Neural cell (in vitro differentiated cells): ENCODE measurements at regions not wholly inside any gene's neighbourhood (a gene's known extent, or its start where the extent isn't known, plus 50 kb on each side); places are given as distances from the start of the nearest gene placed in this dataset.

Source experiments
- H2AFZ ChIP-seq: fragments of 200-600, 300-800 bp; sonication (generic), shearing (Covaris generic); 2 replicates; pipeline ENCODE4 v1.6.0; 2014; ENCODE audit warnings: low read depth, mild to moderate bottlenecking, antibody characterized with exemption, low read length, moderate library complexity
- H3F3A ChIP-seq: fragments of 200-600 bp; shearing (Covaris generic); 2 replicates; pipeline ENCODE4 v1.6.1; 2016; ENCODE audit warnings: mild to moderate bottlenecking, moderate library complexity, mixed read lengths, antibody characterized with exemption, low read length; ENCODE audit not compliant: insufficient read depth, poor library complexity, severe bottlenecking
- H3K27ac ChIP-seq: fragments of 200-600, 300-800 bp; sonication (generic), shearing (Covaris generic); 2 replicates; pipeline ENCODE4 v1.5.1; 2014; ENCODE audit warnings: mild to moderate bottlenecking, low read length, moderate library complexity
- H3K27me3 ChIP-seq: fragments of 300-800, 200-600 bp; sonication (generic), shearing (Covaris generic); 2 replicates; pipeline ENCODE4 v1.6.0; 2014; ENCODE audit warnings: mild to moderate bottlenecking, low read depth, low read length, moderate library complexity; ENCODE audit not compliant: insufficient read depth
- H3K36me3 ChIP-seq: fragments of 300-800, 200-600 bp; sonication (generic), shearing (Covaris generic); 2 replicates; pipeline ENCODE4 v1.5.1; 2014; ENCODE audit warnings: mild to moderate bottlenecking, antibody characterized with exemption, low read length, moderate library complexity; ENCODE audit not compliant: insufficient read depth
- H3K4me2 ChIP-seq: fragments of 300-800, 200-600 bp; sonication (generic), shearing (Covaris generic); 2 replicates; pipeline ENCODE4 v1.6.0; 2014; ENCODE audit warnings: mild to moderate bottlenecking, low read length
- H3K4me3 ChIP-seq: fragments of 300-800, 200-600 bp; sonication (generic), shearing (Covaris generic); 2 replicates; pipeline ENCODE4 v1.5.1; 2014; ENCODE audit warnings: mild to moderate bottlenecking, low read length, moderate library complexity
- H3K79me2 ChIP-seq: fragments of 200-600 bp; shearing (Covaris generic); replicated peaks from 2 replicates; pipeline ENCODE4 v1.6.0; 2014; ENCODE audit warnings: mild to moderate bottlenecking, low read length, moderate library complexity; ENCODE audit not compliant: insufficient read depth
- H3K9ac ChIP-seq: fragments of 300-800, 200-600 bp; sonication (generic), shearing (Covaris generic); 2 replicates; pipeline ENCODE4 v1.6.1; 2016; ENCODE audit warnings: mild to moderate bottlenecking, low read length, mixed read lengths
- H3K9me2 ChIP-seq: fragments of 200-600 bp; shearing (Covaris generic); 2 replicates; pipeline ENCODE4 v1.6.1; 2016; ENCODE audit warnings: mild to moderate bottlenecking, low read length, mixed read lengths; ENCODE audit not compliant: insufficient read depth
- H3K9me3 ChIP-seq: fragments of 200-600, 300-800 bp; sonication (generic), shearing (Covaris generic); 2 replicates; pipeline ENCODE4 v1.6.1; 2016; ENCODE audit warnings: mild to moderate bottlenecking, mixed run types, low read length, moderate library complexity, mixed read lengths
- H4K20me1 ChIP-seq: fragments of 200-600 bp; shearing (Covaris generic); 2 replicates; pipeline ENCODE4 v1.6.1; 2016; ENCODE audit warnings: mild to moderate bottlenecking, mixed run types; ENCODE audit not compliant: insufficient read depth
- CTCF ChIP-seq: fragments of 450-650 bp; IDR thresholded peaks from 2 replicates; pipeline ENCODE4 v1.5.1; 2014; ENCODE audit warnings: antibody characterized with exemption, mild to moderate bottlenecking, moderate library complexity; ENCODE audit not compliant: poor library complexity, severe bottlenecking
- EP300 ChIP-seq: fragments of 450-650 bp; conservative IDR thresholded peaks from 2 replicates; pipeline ENCODE4 v1.6.1; 2014; ENCODE audit warnings: antibody characterized with exemption, mild to moderate bottlenecking, moderate library complexity; ENCODE audit not compliant: poor library complexity, severe bottlenecking
- EZH2 ChIP-seq: fragments of 200-600, 300-800 bp; shearing (Covaris generic), sonication (generic); IDR thresholded peaks from 2 replicates; pipeline ENCODE4 v1.6.1; 2014; ENCODE audit warnings: antibody characterized with exemption, low read length, borderline replicate concordance, mild to moderate bottlenecking; ENCODE audit not compliant: insufficient read depth, poor library complexity, severe bottlenecking
- MXI1 ChIP-seq: fragments of 450-650 bp; conservative IDR thresholded peaks from 2 replicates; pipeline ENCODE4 v1.6.1; 2014; ENCODE audit warnings: antibody characterized with exemption, mild to moderate bottlenecking; ENCODE audit not compliant: poor library complexity, severe bottlenecking
- POLR2AphosphoS5 ChIP-seq: IDR thresholded peaks from 2 replicates; pipeline ENCODE4 v1.6.1; 2012
- RAD21 ChIP-seq: fragments of 450-650 bp; conservative IDR thresholded peaks from 2 replicates; pipeline ENCODE4 v1.6.1; 2014; ENCODE audit warnings: antibody characterized with exemption, mild to moderate bottlenecking, moderate library complexity
- REST ChIP-seq: IDR thresholded peaks from 2 replicates; pipeline ENCODE4 v1.6.1; 2012; ENCODE audit warnings: borderline replicate concordance
- SMC3 ChIP-seq: fragments of 450-650 bp; conservative IDR thresholded peaks from 2 replicates; pipeline ENCODE4 v1.6.1; 2014; ENCODE audit warnings: antibody characterized with exemption, mild to moderate bottlenecking, moderate library complexity; ENCODE audit not compliant: poor library complexity
- TAF1 ChIP-seq: IDR thresholded peaks from 2 replicates; pipeline ENCODE4 v1.6.1; 2012; ENCODE audit warnings: low read depth

GRCh38 chr7:53900856-53901528 is 641.2 kb upstream of the VSTM2A start:
- Histone ChIP-seq H3K79me2 (no peaks in the 10 kb centered on the region), H4K20me1 (no peaks in the 10 kb centered on the region), H3F3A (no peaks in the 10 kb centered on the region), H3K27ac (no peak overlapping the region), H3K9me3 (no peaks in the 10 kb centered on the region), H3K4me3 (no peak overlapping the region), H3K36me3 (no peaks in the 10 kb centered on the region), H2AFZ (no peak overlapping the region), H3K9ac (no peak overlapping the region), H3K9me2 (no peaks in the 10 kb centered on the region), H3K4me2 (no peak overlapping the region), H3K27me3 (no peaks in the 10 kb centered on the region)
- no peak for TF ChIP-seq TAF1
- no peak for TF ChIP-seq EZH2
- no peak for TF ChIP-seq MXI1

GRCh38 chr7:53904355-53904754 is 637.8 kb upstream of the VSTM2A start:
- Histone ChIP-seq H3K27ac (no peak overlapping the region), H3K36me3 (no peaks in the 10 kb centered on the region), H3K9me2 (no peaks in the 10 kb centered on the region), H3K9ac (no peak overlapping the region), H2AFZ (no peak overlapping the region), H3K9me3 (no peaks in the 10 kb centered on the region), H3K4me2 (no peak overlapping the region), H4K20me1 (no peaks in the 10 kb centered on the region), H3K79me2 (no peaks in the 10 kb centered on the region), H3K4me3 (no peak overlapping the region), H3K27me3 (no peaks in the 10 kb centered on the region), H3F3A (no peaks in the 10 kb centered on the region)
- TF ChIP-seq POLR2AphosphoS5 (no peak), EZH2 (no peak), RAD21 (no peak), TAF1 (no peak), REST (no peak), CTCF (no peak), EP300 (no peak), SMC3 (no peak)
